Calu3 (cell line): ENCODE measurements at regions not wholly inside any gene's neighbourhood (a gene's known extent, or its start where the extent isn't known, plus 50 kb on each side); places are given as distances from the start of the nearest gene placed in this dataset.
"Not testable (repeated sequence)": the region's sequence is repeated elsewhere in the genome, so short reads cannot be mapped to it uniquely, and the experiment has no call there.

Experiments
- BruUV-seq: library from RNA; stranded (reverse); fragments of 400-500 nt; replicated peaks from 2 replicates; lab custom pipeline; 2021; lab: Mats Ljungman, UMichigan
- CTCF ChIA-PET: fragments of 300-600 bp; sonication (Branson Sonifier 250); formaldehyde crosslinking; loops from one replicate; lab custom pipeline; 2022; ENCODE audit warnings: antibody characterized with exemption; lab: Charles Lee
- DNase-seq: peaks from one replicate; pipeline ENCODE4 v3.0.0; 2022
- H3K27ac Mint-ChIP-seq: one replicate; pipeline ENCODE4 v1.8.0; 2022; ENCODE audit warnings: mixed read lengths; ENCODE audit not compliant: unreplicated experiment
- H3K27me3 Mint-ChIP-seq: one replicate; pipeline ENCODE4 v1.8.0; 2022; ENCODE audit warnings: mixed read lengths; ENCODE audit not compliant: unreplicated experiment
- H3K36me3 Mint-ChIP-seq: one replicate; pipeline ENCODE4 v1.8.0; 2022; ENCODE audit warnings: mild to moderate bottlenecking, moderate library complexity, mixed read lengths; ENCODE audit not compliant: insufficient read depth, unreplicated experiment
- H3K4me1 Mint-ChIP-seq: one replicate; pipeline ENCODE4 v1.8.0; 2022; ENCODE audit warnings: mild to moderate bottlenecking, low read depth, mixed read lengths; ENCODE audit not compliant: unreplicated experiment
- H3K4me3 Mint-ChIP-seq: one replicate; pipeline ENCODE4 v1.8.0; 2022; ENCODE audit warnings: mild to moderate bottlenecking, low read depth, moderate library complexity, mixed read lengths; ENCODE audit not compliant: unreplicated experiment
- H3K9me3 Mint-ChIP-seq: one replicate; pipeline ENCODE4 v1.8.0; 2022; ENCODE audit warnings: low read depth, mixed read lengths; ENCODE audit not compliant: unreplicated experiment
- CTCF ChIP-seq: fragments of 200-600 bp; IDR thresholded peaks from one replicate; pipeline ENCODE4 v1.8.0; 2022; ENCODE audit warnings: antibody characterized with exemption; ENCODE audit not compliant: unreplicated experiment
- intact Hi-C: fragments of 100-400 bp; cut with micrococcal nuclease; formaldehyde crosslinking; loops from one replicate; pipeline ENCODE4 v1.10.0; 2022; ENCODE audit not compliant: unreplicated experiment

DNA sequence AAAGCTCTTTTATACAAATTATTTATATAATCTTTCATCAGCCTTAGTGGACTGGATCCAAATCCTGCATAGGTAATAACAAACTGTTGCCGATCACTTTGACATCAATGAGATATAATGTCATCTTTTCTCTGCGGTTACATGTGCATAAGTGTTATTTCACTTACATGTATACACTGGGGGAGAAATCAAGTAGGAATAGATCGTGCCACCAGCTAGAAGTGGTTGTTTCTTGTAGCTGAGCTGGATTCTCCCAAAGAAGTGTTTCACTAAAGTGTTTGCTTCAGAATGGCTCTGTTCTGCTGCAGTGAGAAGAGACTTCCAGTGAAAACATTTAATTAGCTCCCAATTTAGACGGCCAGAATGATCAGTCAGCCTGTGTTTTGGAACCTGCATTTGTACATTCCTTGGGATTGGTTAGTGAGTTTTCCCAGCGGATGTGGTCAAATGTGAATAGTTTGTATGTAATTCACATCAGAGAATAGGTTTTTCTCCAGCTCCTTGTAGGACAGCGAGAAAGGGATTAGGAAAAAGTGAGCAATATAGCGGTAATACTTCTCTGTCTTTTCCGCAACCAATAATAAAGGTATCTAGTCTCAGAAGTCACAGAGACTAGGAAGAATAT lies 163.1 kb upstream of the CCN2 start:
- Mint-ChIP-seq H3K4me3 (no peak overlapping the region), H3K27me3 (no peaks in the 10 kb centered on the region), H3K27ac (no peak overlapping the region), H3K9me3 (peaks cover 3% of the 10 kb centered on the region), H3K4me1 (no peaks in the 10 kb centered on the region), H3K36me3 (no peaks in the 10 kb centered on the region)
- intact Hi-C loops: no loop called here
- no peak for DNase-seq
- CTCF ChIA-PET: no interaction called here
- TF ChIP-seq CTCF: no peak
- no TSS peak for BruUV-seq

GRCh38 chr6:132109752-132110151 lies 158.6 kb upstream of the CCN2 start:
- intact Hi-C loops, H3K27me3 Mint-ChIP-seq, CTCF ChIA-PET, H3K4me1 Mint-ChIP-seq, H3K27ac Mint-ChIP-seq, H3K4me3 Mint-ChIP-seq, H3K9me3 Mint-ChIP-seq, DNase-seq, H3K36me3 Mint-ChIP-seq, BruUV-seq: not testable (repeated sequence)

- BruUV-seq: no TSS peak
- no peak for DNase-seq
- H3K36me3 Mint-ChIP-seq: no peaks in the 10 kb centered on the region
- CTCF ChIA-PET: no interaction called here
- H3K27me3 Mint-ChIP-seq: no peaks in the 10 kb centered on the region
- no peak for TF ChIP-seq CTCF
- H3K4me1 Mint-ChIP-seq: no peaks in the 10 kb centered on the region
- H3K27ac Mint-ChIP-seq: no peak overlapping the region
- intact Hi-C loops: no loop called here
- no peak overlapping the region for H3K4me3 Mint-ChIP-seq
- no peaks in the 10 kb centered on the region for H3K9me3 Mint-ChIP-seq
These were observed 156.7 kb upstream of the CCN2 start for GRCh38 chr6:132107896-132108295.

- H3K27ac Mint-ChIP-seq: no peak overlapping the region
- intact Hi-C loops: loop anchor here (5.0 kb wide), 1 partner anchor 39 kb away; no protein-coding TSS in a partner anchor
- no peaks in the 10 kb centered on the region for H3K27me3 Mint-ChIP-seq
- no peak overlapping the region for H3K4me3 Mint-ChIP-seq
- CTCF ChIA-PET: no interaction called here
- no peak for DNase-seq
- peaks cover 22% of the 10 kb centered on the region for H3K4me1 Mint-ChIP-seq
- no peak for TF ChIP-seq CTCF
- no peaks in the 10 kb centered on the region for H3K36me3 Mint-ChIP-seq
- H3K9me3 Mint-ChIP-seq: no peaks in the 10 kb centered on the region
- BruUV-seq: no TSS peak
These were observed 150.4 kb upstream of the CCN2 start for GRCh38 chr6:132101535-132101934.

DNA sequence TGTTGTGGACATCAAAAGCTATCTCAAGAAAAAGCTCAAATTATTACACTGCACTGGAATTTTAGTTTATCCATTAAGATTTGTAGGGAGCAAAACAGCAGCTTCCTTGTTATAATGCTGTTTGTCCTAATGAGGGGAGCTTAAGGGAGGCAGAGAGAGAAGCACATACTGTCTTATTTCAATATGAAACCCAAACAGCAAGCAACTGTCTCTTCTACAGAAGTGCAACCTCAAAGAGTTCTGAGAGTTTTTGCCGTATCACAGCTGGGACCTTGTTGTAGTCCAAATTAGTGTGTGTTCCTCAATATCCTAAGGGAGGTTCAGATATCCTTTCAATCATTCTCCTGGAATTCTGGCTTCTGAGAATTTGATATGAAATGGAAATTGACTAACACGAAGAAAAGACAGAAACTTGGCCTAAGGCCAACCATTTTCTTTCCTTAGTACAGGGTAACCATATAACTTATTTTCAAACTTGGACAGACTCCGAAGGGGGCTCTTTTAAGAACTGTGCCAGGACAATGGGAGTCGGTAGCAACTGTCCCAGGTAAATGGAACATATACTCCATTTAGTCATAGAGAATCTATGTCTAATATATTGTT lies 149.3 kb upstream of the CCN2 start:
- intact Hi-C loops: loop anchor here (5.0 kb wide), 1 partner anchor 38 kb away; no protein-coding TSS in a partner anchor
- CTCF ChIA-PET: interaction anchor here (0.6 to 1.1 kb wide), 3 partner anchors 118 to 152 kb away, joined by 3 read pairs; no protein-coding TSS in a partner anchor

More for the DNA sequence above, 149.3 kb upstream of the CCN2 start:
- Mint-ChIP-seq H3K27ac (peak overlapping the region; percentile 64), H3K9me3 (no peaks in the 10 kb centered on the region), H3K36me3 (no peaks in the 10 kb centered on the region), H3K27me3 (no peaks in the 10 kb centered on the region), H3K4me3 (no peak overlapping the region), H3K4me1 (peaks cover 22% of the 10 kb centered on the region)
- no peak for DNase-seq
- BruUV-seq: no TSS peak
- TF ChIP-seq CTCF: no peak
